ENCODE measurements at regions not wholly inside any gene's neighbourhood (a gene's known extent, or its start where the extent isn't known, plus 50 kb on each side); places are given as distances from the start of the nearest gene placed in this dataset.

- no peak for DNase-seq
These were observed 466.3 kb downstream of the ARL4A start for GRCh38 chr7:13153742-13154141.

GRCh38 chr7:13155188-13155587 is 467.8 kb downstream of the ARL4A start:
- no peak for DNase-seq

- DNase-seq: no peak
These were observed 471.6 kb downstream of the ARL4A start for GRCh38 chr7:13159003-13159402.

GRCh38 chr7:13159467-13160184 is 472.2 kb downstream of the ARL4A start:
- no peak for DNase-seq

- DNase-seq: no peak
These were observed 473.7 kb downstream of the ARL4A start for GRCh38 chr7:13161125-13161524.

DNA sequence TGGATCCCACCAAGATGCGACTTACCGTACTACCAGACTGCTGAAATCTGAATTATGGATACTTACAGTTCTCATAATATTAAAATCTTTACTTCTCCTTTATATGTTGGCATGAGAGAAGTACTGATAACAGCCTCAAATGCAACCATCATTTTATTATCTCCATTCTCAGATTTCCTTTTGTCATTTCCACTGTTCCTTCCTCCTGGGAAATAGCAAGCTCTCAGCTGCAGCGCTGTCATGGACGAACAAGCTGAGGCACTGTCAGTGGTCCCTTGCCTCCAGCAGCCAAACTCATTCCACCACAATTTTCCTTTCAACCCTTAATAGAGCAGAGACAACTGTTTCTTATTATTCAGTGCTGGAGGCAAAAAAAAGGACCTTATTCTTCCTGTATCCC is 478.4 kb downstream of the ARL4A start:
- DNase-seq: no peak

- DNase-seq: no peak
These were observed 479.4 kb downstream of the ARL4A start for GRCh38 chr7:13166801-13167200.

DNA sequence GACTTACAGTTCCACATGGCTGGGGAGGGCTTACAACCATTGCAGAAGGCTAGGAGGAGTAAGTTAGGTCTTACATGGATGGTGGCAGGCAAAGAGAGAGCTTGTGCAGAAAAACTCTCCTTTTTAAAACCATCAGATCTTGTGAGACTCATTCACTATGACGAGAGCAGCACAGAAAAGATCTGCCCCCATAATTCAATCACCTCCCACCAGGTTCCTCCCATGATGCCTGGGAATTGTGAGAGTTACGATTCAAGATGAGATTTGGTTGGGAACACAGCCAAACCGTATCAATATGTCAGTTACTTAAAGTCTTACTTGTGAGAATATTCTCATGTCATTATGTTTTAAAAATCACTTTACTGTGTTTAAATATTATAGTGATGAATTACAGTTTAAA is 481.9 kb downstream of the ARL4A start:
- no peak for DNase-seq

DNA sequence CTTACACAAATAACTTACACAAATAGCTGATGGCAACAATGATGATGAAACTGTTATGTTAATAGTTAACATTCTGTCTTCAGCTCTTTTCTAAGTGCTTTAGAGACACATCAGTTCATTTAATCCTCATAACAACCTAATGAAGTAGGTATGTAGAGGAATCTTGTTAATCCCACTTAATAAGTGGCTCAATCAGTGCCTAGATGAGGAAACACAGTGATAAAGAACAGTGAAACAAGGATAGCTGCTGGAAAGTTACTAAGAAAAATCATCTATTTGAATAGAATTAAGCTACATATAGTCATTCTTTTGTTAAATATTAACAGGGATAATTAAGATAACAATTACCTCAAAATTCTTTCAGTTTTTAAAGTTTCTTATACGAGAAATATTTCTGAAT is 487.6 kb downstream of the ARL4A start:
- DNase-seq: no peak

DNA sequence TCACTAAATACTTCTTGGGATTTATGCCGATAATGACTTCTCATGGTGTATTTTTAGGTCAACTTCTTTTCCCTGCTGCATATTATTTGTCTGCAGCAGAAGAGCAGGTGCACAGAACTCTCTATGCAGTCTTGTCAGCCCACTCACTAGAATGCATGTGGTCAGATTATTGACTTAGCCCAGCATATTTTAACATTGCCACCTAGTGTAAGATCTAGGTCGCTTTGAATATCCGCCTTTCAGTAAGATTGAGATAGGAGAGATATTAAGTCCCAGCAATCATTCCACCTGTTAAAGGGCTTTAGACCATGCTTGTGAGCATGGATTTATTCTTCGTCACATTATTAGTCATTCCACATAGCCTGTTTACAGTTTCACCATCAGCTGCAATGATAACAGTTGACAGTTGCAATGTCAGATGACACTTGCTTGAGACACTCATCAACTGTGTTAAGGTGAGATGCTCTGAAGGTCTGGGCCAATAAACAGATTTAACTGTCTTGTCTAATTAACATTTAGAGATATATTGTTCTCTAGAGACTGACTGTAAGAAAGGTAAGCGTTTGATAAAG is 491.7 kb downstream of the ARL4A start:
- no peak for DNase-seq

DNA sequence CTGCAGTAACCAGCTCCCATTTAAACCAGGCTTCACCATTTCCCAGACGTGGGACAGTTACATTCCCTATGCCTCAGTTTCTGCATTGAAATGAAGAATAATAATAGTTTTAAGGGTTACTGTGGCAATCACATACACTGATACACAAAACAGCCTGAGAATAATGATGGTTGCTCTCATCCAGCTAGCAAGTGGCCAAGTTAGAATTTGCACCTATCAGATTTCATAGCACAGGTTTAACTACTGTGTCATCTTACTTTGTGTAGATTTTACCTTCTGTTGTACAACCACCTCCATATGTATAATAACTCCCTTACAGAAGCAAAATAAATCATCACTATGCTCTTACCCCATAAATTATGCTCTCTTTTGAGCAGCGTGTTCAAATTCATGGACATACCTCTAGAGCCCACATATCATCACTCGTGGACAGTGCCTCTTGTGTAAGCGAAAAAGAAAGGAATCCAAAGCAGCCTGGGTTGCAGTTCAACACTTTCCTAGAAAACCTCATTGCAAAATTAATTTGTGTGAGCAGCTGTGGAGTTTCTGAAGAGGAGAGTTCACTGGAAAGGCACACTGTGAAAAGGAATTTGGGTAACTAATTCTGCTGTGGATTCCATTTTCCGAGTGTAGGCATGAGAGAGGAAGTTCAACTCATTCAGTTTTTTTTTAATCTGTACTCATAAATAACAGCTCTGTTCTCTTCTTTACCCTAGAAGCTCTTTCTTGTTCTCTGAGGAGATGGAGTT is 492.5 kb downstream of the ARL4A start:
- DNase-seq: no peak

DNA sequence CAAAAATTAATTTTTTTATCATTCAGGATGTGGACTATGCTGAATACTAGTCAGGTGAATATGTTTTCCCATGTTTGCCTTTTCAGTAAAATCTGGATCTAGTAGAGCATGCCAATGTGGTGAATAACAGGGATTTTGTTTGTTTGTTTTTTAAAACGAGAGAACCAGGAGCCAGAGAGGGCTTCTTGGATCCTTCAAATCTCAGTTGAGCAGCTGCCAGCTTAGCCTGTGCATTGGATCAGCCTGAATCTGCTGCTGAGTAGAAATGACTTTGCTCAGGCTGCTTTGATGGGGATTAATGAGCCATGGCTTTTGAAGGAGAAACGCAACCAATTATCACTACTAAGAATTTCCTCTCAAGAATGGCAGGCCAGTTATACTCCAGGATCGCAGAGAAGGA is 493.8 kb downstream of the ARL4A start:
- DNase-seq: no peak

DNA sequence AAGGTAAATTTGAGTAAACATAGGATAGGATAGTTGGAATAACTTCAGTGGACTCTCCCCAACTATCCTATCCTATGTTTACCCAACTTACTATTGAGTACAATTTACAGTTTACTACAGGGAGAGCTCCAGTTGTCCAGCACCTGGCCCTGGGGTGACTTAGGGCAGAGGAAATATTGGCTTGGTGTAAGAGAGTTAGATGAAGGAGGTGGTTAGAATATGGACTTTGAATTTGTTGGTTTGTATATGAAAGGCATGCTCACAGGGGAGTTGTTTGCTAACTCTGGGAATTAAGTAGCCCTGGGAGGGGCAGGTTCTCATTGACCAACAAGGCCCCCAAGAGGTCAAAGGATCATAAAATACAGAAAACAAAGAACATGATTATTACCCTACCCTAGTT is 497.7 kb downstream of the ARL4A start:
- DNase-seq: no peak

GRCh38 chr7:13188236-13188805 is 500.9 kb downstream of the ARL4A start:
- no peak for DNase-seq

- DNase-seq: no peak
These were observed 501.5 kb downstream of the ARL4A start for GRCh38 chr7:13188922-13189321.

DNA sequence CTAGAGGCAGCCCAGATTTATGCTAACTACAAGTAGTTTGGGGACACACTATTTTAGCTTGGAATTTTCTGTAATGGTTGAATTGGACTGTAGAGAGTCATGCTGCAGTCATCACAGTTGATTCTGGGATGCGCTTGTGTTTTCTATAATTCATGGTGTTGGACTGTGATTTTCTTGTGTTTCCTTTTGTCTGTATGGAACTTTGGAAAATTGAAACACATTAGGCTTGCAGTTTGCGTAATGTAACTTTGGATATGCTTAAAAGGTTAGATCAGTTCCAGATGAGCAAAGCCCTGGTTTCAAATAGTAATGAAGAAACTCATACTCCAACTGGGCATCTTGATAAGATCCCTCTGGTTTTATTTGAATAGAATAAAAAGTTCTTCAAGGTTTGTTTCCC is 502.2 kb downstream of the ARL4A start:
- DNase-seq: peak; percentile 56

- DNase-seq: no peak
These were observed 510.1 kb downstream of the ARL4A start for GRCh38 chr7:13197501-13197900.

- no peak for DNase-seq
These were observed 510.6 kb downstream of the ARL4A start for GRCh38 chr7:13198036-13198435.

- no peak for DNase-seq
These were observed 511.3 kb downstream of the ARL4A start for GRCh38 chr7:13198727-13199126.

DNA sequence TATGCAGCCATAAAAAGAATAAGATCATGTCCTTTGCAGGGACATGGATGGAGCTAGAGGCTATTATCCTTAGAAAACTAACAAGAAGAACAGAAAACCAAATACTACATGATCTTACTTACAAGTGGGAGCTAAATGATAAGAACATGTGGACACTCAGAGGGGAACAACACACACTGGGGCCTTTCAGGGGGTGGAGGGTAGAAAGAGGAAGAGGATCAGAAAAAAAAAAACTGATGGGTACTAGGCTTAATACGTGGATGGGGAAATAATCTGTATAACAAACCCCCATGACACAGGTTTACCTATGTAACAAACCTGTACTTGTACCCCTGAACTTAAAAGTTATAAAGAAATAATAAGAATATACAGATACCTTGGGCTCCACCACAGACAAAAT is 514.2 kb downstream of the ARL4A start:
- DNase-seq: no peak

GRCh38 chr7:13217768-13218167 is 530.3 kb downstream of the ARL4A start:
- DNase-seq: peak; percentile 38

DNA sequence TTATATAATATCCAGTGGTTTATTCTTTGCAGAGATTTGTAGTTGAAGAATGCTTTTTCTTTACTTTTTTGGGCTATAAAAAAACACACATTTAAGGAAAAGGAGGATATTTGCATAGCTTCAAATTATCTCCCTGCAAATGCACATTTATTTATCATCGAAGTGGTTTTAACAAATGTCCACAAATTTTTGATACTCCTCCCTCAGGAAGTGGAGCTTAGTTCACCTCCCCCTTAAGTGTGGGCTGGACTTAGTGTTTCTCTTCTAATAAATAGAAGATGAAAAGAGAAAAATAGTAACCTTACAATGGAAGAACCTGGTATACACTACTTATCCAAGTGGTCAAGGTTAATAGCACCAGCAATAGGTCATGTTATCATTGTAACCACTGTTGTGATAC is 537.6 kb downstream of the ARL4A start:
- DNase-seq: no peak

DNA sequence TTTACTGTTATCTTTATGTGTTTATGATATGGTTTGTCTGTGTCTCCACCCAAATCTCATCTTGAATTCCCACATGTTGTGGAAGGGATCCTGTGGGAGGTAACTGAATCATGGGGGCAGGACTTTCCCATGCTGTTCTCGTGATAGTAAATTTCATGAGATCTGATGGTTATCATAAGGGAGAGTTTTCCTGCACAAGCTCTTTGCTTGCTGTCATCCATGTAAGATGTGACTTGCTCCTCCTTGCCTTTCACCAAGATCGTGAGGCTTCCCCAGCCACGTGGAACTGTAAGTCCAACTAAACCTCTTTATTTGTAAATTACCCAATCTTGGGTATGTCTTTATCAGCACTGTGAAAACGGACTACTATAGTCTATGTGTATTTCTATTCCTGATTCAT is 539.0 kb downstream of the ARL4A start:
- no peak for DNase-seq

DNA sequence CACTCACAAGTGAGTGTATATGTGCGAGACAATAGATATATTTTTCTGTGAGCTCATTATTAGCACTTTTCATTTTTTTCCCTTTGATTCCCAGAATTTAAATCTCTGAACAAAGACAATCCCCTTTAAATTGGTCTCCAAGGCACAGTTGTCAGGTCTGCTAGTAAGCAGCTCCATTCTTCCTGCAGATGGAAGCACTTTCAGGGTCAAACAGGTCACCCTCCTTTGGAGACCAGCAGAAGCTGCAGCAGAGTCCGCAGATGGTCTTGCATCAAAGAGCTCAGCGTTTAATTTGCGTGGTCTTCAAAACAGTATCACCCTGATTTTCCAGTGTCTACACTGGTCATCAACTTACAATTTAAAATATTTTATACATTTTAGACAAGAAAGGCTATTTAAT is 543.8 kb downstream of the ARL4A start:
- no peak for DNase-seq

Data from hindlimb muscle (tissue), 1 donor.